ENCODE measurements at regions not wholly inside any gene's neighbourhood (a gene's known extent, or its start where the extent isn't known, plus 50 kb on each side); places are given as distances from the start of the nearest gene placed in this dataset.

DNA sequence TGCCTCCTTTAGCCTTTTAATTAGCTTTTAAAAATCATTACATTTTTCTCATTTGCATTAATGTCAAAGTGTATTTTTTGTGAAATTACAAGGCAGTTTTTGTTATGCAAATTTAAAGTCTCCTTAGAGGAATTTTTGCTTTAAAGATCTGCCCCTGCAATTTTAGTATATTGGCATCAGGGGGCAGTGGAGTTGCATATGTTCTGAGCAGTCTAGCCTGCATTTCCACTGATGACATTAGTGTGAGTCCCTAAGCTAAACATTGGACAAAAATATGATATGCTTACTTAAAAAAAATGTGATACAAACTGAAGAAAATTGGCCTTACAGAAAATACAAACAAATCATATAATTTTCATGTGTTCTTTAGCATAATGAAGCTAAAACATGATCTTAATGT, 426.5 kb downstream of the SLC4A3 start:
- peak; percentile 14 for DNase-seq (ENCODE audit: low read depth)

DNA sequence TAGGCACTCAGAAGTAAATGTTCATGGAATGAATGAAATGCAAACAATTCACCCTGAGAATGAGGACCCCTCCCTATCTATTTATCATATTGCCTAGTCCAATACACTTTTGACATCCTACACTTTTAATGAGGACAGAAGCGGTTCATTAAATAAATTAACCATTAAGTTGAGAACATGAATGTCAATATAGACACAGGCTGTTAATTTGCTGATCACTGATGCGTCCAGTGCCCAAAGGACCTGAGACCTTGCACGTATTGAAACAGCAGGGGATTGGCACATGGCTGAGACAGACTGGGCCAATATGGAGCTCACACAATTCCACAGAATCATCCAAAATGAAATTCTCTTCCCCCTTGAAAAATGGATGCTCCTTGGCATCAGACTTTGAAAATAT, 430.0 kb downstream of the SLC4A3 start:
- no peak for DNase-seq (ENCODE audit: low read depth)

DNA sequence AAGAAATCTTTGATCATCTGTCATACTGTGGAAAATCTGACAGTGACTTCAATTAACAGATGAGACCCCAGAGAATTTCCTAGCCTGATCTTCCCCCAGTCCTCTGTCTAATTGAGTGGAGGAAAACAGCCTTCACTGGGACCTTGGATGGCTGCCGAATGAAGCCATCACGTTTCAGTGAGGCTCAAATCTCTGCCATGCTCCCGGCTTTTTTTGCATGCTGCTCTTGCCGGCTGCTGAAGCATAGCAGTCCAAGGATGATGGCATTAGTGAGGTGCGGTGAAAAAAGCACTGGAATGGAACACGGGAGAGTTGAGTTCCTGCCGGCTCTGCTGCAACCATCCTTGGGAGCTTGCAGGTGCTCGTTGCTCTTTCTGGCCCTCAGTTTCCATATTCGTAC, 430.5 kb downstream of the SLC4A3 start:
- DNase-seq (ENCODE audit: low read depth), result no peak

DNA sequence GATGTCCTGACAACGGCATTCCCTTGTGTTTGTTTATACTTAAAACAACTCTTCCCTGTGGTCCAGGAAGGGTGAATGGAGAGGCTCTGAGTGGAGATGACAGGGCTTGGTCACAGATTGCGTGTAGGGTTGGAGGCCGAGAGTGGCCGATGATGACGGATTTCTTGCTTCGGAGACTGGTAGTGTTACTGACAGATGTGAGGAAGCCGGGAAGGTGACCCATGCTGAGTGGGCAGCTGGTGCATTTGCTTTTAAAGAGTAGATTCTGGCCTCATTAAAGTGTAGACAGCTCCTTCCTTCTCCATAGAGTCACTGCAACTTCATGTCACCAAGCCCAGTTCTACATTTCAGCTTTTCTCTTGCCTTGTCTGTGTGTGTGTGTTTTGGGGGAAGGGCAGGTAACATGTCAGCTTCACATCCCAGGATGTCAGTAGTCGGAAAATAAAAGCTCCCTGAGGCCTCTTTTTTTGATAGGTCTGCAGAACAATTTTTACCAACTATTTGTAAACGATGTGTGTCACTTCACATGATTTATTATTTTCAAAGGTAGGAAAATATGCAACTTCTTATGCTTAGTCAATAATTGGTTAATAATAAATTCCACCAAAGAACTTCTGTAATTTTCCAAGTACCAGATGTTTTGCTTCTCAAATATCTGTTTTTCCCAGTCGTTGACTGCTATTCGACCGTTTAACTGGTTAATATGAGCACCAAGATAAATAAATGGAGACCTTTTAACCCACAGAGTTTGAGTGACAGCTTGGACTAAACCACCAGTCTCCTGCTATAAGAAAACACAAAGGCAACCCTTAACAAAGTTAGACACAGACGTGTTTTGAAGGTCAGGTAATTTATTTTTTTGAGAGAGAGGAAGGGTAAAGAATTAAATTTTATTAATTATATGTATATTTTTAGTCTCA, 436.9 kb downstream of the SLC4A3 start:
- peak; percentile 37 for DNase-seq (ENCODE audit: low read depth)

DNA sequence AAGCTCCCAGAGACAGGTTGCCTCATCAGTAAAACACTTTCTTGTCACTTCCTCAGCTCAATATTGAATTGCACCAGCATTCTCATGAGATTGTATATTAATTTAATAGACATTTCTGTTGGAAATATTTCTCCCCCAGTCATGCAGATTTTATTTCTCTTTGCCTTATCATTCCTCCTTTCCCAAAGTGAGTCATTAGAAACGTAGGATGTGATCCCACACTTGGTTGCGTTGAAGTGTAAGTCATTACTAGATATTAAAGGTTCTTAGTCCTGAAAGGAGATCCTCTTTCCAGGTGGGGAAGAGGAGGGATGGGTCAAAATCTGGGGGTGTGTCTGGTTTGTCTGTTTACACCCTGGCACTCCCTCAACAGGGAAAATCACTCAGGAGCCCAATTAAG, 438.2 kb downstream of the SLC4A3 start:
- peak; percentile 59 for DNase-seq (ENCODE audit: low read depth)

DNA sequence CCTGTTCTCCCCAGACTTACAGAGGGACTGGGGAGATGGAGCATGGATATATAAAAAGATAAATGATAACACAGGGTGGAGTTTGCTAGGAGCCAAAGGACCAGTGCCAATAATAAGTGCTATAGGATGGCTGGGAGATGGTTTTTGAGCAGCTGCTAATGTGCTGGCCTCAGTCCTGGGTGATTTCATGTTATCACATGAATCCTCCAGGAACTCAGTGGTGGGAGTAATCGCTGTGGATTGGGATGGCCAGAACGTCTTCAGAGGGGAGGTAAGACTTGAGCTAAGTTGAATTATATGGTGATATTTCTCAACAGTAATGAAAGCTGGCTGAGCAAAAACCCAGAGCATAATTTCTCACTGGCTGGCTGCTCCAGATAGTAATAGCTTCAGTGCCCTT, 441.4 kb downstream of the SLC4A3 start:
- DNase-seq (ENCODE audit: low read depth), result peak; percentile 83

DNA sequence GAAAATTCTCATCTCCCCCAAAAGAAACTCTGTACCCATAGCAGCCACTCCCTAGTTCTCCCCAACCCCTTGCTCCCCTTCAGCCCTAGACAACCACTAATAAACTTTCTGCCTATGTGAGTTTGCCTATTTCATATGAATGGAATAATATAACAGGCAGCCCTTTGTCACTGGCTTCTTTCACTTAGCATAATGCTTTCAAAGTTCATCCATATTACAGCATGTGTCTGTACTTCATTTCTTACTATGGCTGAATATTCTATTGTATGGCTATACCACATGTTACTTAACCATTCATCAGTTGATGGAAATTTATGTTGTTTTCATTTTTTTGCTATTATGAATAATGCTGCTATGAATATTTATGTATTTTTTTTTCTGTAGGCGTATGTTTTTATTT, 442.9 kb downstream of the SLC4A3 start:
- DNase-seq (ENCODE audit: low read depth), result no peak

DNA sequence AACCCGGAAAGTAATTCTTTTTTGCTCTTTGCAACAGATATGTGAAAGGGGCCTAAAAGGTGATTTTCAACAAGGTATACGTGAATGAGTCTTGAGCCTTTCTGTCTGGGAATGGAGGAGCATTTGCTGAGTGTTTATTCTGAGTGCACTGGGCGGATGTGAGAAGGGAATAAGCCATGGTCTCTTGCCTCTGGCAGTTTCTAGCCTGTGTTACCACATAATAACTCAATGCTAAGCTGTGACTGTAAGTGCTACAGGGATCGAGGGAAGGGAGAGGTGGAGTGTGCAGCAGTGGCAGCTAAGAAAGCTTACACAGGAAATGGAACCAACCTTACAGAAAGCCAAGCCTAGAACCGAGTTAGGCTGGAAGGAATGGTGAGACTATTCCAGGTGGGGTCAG, 444.3 kb downstream of the SLC4A3 start:
- peak; percentile 7 for DNase-seq (ENCODE audit: low read depth)

DNA sequence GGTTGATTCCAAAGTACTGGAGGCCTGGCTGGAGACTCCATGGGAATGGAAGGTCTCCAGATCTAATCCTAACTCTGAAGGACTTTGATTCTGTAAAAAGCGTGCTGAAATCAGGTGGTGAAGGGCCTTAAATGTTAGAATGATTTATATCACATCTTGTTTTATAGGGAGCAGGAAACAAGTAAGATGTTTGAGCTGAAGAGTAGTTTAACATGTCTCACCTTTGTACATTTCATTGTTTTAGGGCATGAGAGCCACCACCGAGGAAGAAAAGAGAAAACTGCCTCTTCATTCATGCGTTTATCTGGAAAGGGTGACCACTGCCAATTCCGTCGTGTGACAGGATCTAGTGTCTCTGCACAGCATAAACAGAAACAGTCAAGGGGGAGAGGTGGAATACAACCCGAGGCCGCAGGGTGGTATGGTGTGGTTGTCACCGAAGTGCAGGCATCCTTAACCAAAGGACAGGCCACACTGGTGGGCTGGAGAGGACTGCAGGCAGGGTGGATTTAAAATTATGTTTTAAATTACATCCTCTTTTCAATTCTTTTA, 445.3 kb downstream of the SLC4A3 start:
- no peak for DNase-seq (ENCODE audit: low read depth)

DNA sequence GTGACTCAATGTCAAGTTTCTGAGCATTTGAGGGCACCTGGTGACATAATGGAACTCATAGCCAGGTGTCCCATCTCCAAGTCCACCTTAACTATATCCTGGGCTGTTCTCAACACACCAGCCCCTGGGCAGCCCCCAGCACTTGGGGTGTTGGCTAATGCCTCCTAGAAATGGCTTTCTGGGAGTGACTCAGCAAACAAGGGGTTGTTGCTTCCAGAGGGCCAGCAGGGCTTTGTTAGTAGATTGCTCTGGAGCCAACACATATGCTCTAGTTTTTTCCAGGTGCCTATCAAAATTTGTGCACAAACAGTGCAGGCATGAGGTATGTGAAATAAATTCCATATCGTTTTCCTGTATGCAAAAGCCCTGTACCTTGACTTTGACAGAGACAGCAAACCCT, 448.4 kb downstream of the SLC4A3 start:
- no peak for DNase-seq (ENCODE audit: low read depth)

DNA sequence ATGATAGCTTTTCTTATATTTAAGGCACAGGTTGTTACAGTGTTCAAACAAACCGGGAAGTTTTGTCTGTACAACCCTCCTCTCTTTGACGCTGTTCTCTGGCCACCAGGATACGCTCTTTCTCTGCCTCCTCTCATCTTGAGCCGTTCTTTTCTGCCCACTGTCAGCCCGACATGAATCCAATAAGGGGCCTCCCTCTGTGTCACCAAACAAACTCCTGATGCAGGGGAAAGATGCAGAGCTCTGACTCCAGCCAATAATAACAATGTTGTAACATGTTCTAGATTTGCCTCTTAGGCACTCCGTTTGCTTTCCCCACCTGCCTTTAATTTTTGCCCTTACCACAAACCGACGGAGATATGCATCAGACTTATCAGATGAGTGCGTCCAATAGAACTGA, 449.3 kb downstream of the SLC4A3 start:
- peak; percentile 6 for DNase-seq (ENCODE audit: low read depth)

DNA sequence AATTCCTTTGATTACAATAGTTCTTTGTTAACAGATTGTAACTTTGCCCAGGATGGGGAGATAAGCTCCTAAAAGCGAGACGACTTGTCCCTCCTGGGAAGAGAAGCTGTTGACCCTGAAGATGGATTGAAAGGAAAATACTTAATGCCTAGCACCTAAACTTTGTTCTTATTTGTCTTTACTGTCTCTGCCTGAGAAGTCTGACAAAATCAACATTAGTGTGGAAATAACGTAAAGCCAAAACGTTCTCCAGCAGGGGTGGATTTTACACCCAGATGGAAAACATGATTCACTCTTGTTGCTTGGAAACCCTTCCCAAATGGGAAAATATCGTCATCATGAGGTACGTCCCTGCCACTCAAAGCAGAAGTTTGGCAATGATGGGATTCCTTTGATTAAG, 450.1 kb downstream of the SLC4A3 start:
- peak; percentile 53 for DNase-seq (ENCODE audit: low read depth)

DNA sequence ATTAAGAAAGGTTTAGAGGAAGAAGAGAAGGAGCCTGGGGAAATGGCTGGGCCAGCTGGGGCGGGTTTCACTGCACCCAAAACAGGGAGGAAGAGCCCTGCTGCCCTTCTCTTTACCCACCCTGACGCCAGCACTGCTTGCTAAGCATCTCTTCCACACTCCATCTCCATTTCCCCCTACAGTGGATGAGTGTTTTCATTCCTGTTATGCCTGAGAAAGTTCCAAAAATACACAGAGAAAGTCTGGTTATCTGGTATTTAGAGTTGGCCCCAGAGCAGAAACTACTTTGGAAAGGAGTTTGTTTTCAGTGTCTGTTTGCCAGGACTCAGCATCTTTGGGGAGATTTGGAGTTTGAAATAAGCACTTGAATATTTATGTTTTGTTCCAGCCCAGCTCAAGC, 451.0 kb downstream of the SLC4A3 start:
- no peak for DNase-seq (ENCODE audit: low read depth)

DNA sequence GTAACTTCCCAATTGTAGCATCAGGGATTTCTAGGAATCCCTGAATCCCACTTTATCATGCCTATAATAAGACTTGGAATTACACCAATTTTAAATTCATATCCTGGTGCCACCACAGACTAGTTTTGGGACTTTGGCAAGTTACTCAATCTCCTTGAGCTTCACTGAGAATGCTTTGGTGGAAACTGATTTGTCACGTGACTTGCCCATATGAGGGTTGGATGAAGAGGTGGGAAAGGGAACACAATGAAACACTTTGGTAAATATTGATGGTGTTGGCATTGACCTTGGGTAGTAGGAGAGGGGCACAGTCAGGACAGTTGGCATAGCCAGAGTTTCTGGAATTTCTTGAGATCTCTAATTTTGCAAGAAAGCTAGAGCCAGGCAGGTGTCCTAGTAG, 452.2 kb downstream of the SLC4A3 start:
- DNase-seq (ENCODE audit: low read depth), result no peak

DNA sequence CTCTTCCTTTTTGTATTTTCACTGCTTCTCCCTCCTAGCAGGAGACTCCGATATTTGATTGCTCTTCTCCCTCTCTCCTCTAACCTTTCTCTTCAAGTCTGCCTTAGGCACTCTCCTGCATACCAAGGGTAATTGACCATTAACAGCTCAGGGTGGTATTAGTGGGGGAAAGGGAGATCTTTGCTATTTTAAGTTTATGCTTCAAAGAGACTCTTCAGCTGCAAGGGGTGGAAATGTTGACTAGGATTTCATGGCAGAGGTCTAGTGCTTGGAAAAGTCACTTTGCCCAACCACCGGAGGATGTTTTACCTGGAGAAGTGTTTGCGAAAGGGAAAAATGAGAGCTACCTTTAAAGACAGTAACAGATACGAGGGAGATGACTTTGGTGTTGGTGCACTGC, 453.7 kb downstream of the SLC4A3 start:
- no peak for DNase-seq (ENCODE audit: low read depth)

DNA sequence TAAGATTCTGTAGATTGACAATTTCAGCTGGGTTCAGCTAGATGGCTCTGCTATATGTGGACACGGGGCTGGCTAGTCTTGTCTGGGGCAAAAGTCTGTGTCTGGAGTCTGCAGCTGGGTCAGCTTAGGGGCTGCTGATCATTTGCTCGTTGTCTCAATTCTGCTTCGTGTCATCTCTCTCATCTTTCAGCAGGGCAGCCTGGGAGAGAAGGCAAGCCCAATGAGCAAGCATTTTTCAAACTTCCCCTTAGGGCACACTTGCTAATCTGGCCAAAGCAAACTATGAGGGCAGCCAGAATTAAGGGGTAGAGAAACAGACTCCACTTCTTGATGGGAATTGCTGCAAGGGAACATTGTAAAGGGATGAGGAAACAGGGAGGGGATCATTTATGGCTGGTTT, 462.6 kb downstream of the SLC4A3 start:
- no peak for DNase-seq (ENCODE audit: low read depth)

DNA sequence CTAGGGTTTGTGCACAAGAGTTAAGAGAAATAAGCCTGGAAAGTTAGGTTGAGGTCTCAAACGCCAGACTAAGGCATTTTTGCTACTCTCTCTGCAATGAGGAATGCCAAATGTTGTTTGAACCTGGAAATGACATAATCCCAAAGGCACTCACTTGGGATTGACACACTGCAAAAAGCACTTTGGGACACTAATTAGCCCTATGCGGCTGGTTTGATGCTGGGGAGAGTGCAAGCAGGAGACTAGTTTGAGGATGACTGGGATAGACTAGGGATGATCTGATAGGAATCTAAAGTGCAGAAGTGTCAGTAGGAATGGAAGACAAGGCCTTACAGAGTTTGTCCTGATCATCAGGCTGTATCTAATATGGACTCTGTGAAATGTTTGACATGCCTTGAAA, 469.0 kb downstream of the SLC4A3 start:
- DNase-seq (ENCODE audit: low read depth), result no peak

DNA sequence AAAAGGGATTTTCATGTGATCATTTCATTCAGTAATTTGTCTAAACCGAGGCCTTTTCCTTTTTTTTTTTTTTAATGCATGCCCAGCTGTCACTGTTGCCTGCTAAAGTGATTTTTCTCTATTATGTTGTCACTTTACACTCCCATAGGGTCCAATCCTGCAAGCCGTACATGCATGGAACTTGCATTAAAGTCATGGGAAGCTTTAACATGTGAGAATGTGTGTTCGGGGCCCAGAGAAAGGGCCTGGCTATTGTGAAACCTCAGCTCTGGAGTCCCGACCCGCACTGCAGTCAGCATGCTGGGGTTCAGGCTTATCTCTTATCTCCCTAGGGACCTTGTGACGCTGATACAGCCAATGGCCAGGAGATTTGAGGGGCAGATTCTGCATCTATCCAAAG, 474.6 kb downstream of the SLC4A3 start:
- no peak for DNase-seq (ENCODE audit: low read depth)

DNA sequence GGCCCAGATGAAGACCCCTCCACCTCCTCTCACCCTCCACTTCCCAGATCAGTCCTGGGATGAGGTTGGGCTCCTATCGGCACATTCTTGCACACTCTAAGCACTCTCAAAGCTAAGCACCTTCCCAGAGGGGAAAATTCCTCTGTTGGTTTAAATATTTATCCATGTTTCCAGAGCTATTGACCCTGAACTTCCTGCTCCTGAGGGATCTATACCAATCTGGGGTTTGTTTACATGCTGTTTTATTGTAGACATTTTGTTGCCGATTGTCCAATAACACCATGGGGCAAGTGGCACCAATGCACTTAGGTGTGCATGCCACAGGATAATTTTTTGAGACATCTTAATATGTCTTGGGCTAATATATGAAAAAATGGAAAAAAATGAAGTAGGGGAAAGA, 476.2 kb downstream of the SLC4A3 start:
- no peak for DNase-seq (ENCODE audit: low read depth)

DNA sequence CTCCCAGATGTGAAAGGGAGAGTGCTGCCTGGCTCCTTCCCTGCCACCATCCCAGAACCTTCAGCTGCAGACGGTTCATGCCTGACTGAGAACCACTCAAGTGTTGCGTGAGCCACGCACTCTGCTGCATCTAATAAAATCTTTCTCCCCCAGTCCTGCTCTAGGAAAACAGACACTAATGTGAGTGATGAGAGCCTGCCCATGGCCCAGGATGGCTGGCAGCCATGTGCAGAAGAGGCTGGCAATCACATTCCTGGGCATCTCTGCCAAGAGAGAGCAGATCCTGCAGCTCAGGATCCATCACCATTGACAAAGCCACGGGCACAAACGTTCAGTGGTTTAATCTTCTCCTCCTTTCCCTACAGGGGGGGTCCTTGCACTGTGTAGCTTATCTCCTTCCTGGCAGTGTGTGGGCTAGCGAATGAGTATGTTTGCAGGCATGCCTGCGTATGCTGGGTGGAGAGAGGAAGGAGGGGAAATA, 477.5 kb downstream of the SLC4A3 start:
- peak; percentile 92 for DNase-seq (ENCODE audit: low read depth)

DNA sequence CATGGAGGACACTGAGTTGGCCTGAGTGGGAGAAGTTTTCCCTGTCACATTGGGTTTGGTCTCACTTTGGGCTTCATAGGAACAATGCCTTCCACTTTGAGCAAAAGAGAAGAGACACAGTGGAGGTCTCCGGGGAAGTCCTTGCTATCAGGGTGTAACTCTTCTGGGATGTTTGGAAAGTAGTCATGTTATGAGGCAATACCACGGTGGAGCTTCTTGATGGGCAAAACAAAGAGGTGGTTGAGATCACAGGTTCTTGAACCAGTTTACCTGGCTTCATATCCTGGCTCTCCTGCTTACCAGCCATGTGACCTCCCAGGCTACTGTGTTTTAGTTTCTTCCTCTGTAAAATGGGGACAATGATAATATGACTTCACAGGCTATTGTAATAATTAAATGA, 478.6 kb downstream of the SLC4A3 start:
- DNase-seq (ENCODE audit: low read depth), result peak; percentile 47

DNA sequence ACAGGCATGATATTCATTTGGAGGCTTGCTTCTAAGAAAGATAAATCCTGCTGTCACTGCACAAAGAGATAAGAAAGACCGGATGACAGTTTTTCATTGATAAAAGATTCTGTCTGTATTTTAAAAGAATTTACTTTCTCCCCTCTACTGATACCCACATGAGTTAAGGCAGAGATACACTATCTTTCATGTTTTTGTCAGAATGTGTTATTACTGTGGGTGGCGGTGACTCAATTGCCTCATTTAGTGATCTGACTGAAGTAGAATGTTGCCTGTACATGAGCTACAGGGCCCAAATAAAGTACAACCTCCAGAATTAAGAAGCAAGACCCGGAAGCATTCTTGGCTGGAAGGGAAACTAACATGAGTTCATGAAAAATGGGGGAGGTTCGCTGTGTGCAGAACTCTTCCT, 480.0 kb downstream of the SLC4A3 start:
- DNase-seq (ENCODE audit: low read depth), result peak; percentile 79

DNA sequence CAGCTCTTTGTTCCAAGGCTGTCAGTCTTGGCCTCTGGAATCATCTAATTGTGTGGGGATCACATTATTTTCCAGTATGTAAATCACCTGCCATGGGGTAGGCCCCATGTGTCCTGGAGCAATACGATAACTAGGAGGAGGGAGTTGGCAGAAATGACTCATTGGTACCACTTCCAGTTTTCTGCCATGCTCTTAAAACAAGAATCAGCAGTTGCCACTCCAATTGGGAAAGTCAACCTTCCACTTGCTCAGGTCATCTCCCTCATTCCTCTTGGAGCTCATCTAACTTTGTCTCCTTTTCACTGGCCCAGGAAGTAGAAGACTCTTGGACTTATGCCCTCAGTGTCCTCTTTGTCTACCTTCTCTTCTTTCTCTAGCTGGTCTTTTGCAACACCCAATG, 487.0 kb downstream of the SLC4A3 start:
- peak; percentile 27 for DNase-seq (ENCODE audit: low read depth)

DNA sequence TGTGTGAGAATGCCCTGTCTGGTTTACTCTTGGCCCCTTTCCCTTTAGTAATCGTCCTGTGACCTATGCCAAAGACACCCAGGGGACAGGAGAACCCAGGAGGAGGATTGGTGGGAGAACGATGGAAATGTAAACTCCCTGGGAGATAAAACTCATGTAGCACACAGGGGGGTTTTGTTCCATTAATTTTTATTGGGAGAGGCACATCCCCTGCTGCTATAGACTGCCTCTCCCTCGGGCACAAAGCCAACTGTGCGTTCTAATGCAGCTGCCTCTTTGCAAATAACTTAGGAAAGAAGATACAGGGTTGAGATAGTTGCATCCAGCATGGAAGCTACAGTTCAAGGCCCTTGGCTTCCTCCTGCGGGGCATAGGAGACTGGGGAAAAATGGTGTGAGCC, 489.6 kb downstream of the SLC4A3 start:
- DNase-seq (ENCODE audit: low read depth), result no peak

Measured in amniotic epithelial cell (primary cell).